Caco-2 (cell line): ENCODE measurements at regions not wholly inside any gene's neighbourhood (a gene's known extent, or its start where the extent isn't known, plus 50 kb on each side); places are given as distances from the start of the nearest gene placed in this dataset.

Experiments used
- BruUV-seq: library from RNA; stranded (reverse); fragments of 400-500 nt; replicated peaks from 2 replicates; lab custom pipeline; 2021; lab: Mats Ljungman, UMichigan
- CTCF ChIA-PET: fragments of 300-600 bp; sonication (Branson Sonifier 250); formaldehyde crosslinking; loops from one replicate; lab custom pipeline; 2022; ENCODE audit warnings: antibody characterized with exemption; lab: Charles Lee
- POLR2A ChIA-PET: fragments of 300-600 bp; sonication (Branson Sonifier 250); formaldehyde crosslinking; loops from one replicate; lab custom pipeline; 2022; ENCODE audit warnings: antibody characterized with exemption; lab: Charles Lee
- DNase-seq, 2 experiments: peaks; one replicate each; pipeline versions ENCODE4 v3.0.0 to v3.0.0-alpha.2; 2020 to 2022
- H3K27me3 ChIP-seq: replicated peaks from 2 replicates; pipeline ENCODE4 v1.6.0; 2011; ENCODE audit warnings: low read length; ENCODE audit not compliant: control insufficient read depth, insufficient read depth
- H3K36me3 ChIP-seq: 2 replicates; pipeline ENCODE4 v1.5.1; 2011; ENCODE audit warnings: low read length; ENCODE audit not compliant: control insufficient read depth, insufficient read depth
- H3K4me1 ChIP-seq: fragments of 250-450 bp; sonication (Bioruptor Pico); 2 replicates; pipeline ENCODE4 v1.5.1; 2020; ENCODE audit warnings: mild to moderate bottlenecking
- H3K4me3 ChIP-seq: 2 replicates; pipeline ENCODE4 v1.5.1; 2011; ENCODE audit warnings: low read depth, mild to moderate bottlenecking, control low read depth, low read length
- H3K9me3 ChIP-seq: fragments of 250-450 bp; sonication (Bioruptor Pico); 2 replicates; pipeline ENCODE4 v1.5.1; 2020; ENCODE audit warnings: mild to moderate bottlenecking, moderate library complexity
- H3K27ac Mint-ChIP-seq: one replicate; pipeline ENCODE4 v1.8.0; 2022; ENCODE audit warnings: mixed read lengths; ENCODE audit not compliant: unreplicated experiment
- H3K27me3 Mint-ChIP-seq: one replicate; pipeline ENCODE4 v1.8.0; 2022; ENCODE audit warnings: mixed read lengths; ENCODE audit not compliant: insufficient read depth, unreplicated experiment
- H3K36me3 Mint-ChIP-seq: one replicate; pipeline ENCODE4 v1.8.0; 2022; ENCODE audit warnings: mild to moderate bottlenecking, mixed read lengths; ENCODE audit not compliant: insufficient read depth, unreplicated experiment
- H3K4me1 Mint-ChIP-seq: one replicate; pipeline ENCODE4 v1.8.0; 2022; ENCODE audit warnings: low read depth, mixed read lengths; ENCODE audit not compliant: unreplicated experiment
- H3K4me3 Mint-ChIP-seq: one replicate; pipeline ENCODE4 v1.8.0; 2022; ENCODE audit warnings: mild to moderate bottlenecking, moderate library complexity, mixed read lengths; ENCODE audit not compliant: unreplicated experiment
- H3K9me3 Mint-ChIP-seq: one replicate; pipeline ENCODE4 v1.8.0; 2022; ENCODE audit warnings: mixed read lengths; ENCODE audit not compliant: unreplicated experiment
- intact Hi-C: fragments of 100-400 bp; cut with micrococcal nuclease; formaldehyde crosslinking; loops from one replicate; pipeline ENCODE4 v1.10.0; 2022; ENCODE audit not compliant: unreplicated experiment
- TF ChIP-seq, protein P1 (sequence below), 2 experiments: fragments of 200-600 bp in 1 of 2; IDR thresholded peaks; 1 replicate in 1 of 2; 2 replicates in 1 of 2; pipeline versions ENCODE4 v1.5.1 to v1.8.0; 2011 to 2022; ENCODE audit warnings: antibody characterized with exemption in 1 of 2, control low read depth in 1 of 2, inconsistent platforms in 1 of 2, low read depth in 1 of 2, low read length in 1 of 2, mild to moderate bottlenecking in 1 of 2, moderate library complexity in 1 of 2; ENCODE audit not compliant: insufficient read depth in 1 of 2, severe bottlenecking in 1 of 2, unreplicated experiment in 1 of 2

DNA sequence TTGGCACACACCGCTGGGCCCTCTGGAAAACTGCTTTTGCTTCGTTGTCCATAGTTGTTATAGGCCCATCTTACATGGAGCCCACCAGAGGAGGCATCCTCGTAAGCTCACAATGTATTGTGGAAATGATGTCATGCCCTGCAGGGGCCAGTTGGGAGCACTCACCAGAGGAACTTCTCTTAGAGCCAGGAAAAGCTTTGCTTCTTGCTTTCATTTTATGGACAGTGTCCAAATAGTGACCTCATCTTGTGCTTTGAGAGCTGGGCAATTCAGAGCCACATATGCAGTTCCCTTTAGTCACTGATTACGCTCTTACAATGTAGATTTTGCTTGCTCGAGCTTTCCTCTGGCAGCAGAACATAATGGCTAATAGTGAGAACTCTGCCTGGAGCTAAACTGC, 275.6 kb downstream of the AACS start:
- no peaks in the 10 kb centered on the region for H3K36me3 Mint-ChIP-seq
- no peaks in the 10 kb centered on the region for H3K4me1 Mint-ChIP-seq
- ChIA-PET POLR2A (no interaction called here), CTCF (interaction anchor here (0.6 kb wide), 1 partner anchor 78 kb away, joined by 3 read pairs; no protein-coding TSS in a partner anchor)
- no peak overlapping the region for H3K4me3 Mint-ChIP-seq
- Histone ChIP-seq H3K36me3 (no peaks in the 10 kb centered on the region), H3K9me3 (no peaks in the 10 kb centered on the region), H3K4me1 (no peaks in the 10 kb centered on the region), H3K4me3 (no peak overlapping the region), H3K27me3 (no peaks in the 10 kb centered on the region)
- intact Hi-C loops = no loop called here
- DNase-seq = no peak
- TF ChIP-seq, protein P1, sequence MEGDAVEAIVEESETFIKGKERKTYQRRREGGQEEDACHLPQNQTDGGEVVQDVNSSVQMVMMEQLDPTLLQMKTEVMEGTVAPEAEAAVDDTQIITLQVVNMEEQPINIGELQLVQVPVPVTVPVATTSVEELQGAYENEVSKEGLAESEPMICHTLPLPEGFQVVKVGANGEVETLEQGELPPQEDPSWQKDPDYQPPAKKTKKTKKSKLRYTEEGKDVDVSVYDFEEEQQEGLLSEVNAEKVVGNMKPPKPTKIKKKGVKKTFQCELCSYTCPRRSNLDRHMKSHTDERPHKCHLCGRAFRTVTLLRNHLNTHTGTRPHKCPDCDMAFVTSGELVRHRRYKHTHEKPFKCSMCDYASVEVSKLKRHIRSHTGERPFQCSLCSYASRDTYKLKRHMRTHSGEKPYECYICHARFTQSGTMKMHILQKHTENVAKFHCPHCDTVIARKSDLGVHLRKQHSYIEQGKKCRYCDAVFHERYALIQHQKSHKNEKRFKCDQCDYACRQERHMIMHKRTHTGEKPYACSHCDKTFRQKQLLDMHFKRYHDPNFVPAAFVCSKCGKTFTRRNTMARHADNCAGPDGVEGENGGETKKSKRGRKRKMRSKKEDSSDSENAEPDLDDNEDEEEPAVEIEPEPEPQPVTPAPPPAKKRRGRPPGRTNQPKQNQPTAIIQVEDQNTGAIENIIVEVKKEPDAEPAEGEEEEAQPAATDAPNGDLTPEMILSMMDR (IDR thresholded peaks at IDR 0.05; ENCODE audit: insufficient read depth in 1 of 2, low read depth in 1 of 2, low read length in 1 of 2, severe bottlenecking in 1 of 2, unreplicated experiment in 1 of 2) = no peak
- H3K27me3 Mint-ChIP-seq = peaks cover 29% of the 10 kb centered on the region
- H3K27ac Mint-ChIP-seq = no peak overlapping the region
- H3K9me3 Mint-ChIP-seq = no peaks in the 10 kb centered on the region
- no TSS peak for BruUV-seq

DNA sequence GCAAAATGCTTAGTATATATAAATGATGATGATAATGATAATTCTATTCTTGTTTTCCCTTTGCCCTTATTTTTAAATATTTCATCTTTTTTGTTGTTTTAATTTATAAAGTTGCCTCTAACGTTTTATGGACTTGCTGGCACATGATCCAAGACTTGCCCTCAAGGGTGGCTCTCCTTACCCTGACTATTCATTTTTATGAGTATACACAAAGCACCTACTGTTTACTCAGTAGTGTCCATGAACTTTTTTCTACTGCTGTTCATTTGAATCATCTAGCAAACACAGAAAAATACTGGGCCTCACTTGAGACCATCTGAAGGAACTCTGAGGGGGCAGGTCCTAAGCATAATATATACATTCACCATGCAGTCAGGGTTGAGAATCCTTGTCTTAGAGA, 276.2 kb downstream of the AACS start:
- peaks cover 27% of the 10 kb centered on the region for H3K27me3 Mint-ChIP-seq
- no peak overlapping the region for H3K4me3 Mint-ChIP-seq
- BruUV-seq = no TSS peak
- H3K36me3 Mint-ChIP-seq = no peaks in the 10 kb centered on the region
- H3K9me3 Mint-ChIP-seq = no peaks in the 10 kb centered on the region
- H3K4me1 Mint-ChIP-seq = no peaks in the 10 kb centered on the region
- H3K27me3 ChIP-seq = no peaks in the 10 kb centered on the region
- TF ChIP-seq, protein P1 (IDR thresholded peaks at IDR 0.05; ENCODE audit: insufficient read depth in 1 of 2, low read depth in 1 of 2, low read length in 1 of 2, severe bottlenecking in 1 of 2, unreplicated experiment in 1 of 2) = no peak
- intact Hi-C loops = no loop called here
- no peak overlapping the region for H3K27ac Mint-ChIP-seq
- ChIA-PET POLR2A (no interaction called here), CTCF (interaction anchor here (0.6 kb wide), 1 partner anchor 78 kb away, joined by 3 read pairs; no protein-coding TSS in a partner anchor)
- H3K9me3 ChIP-seq = no peaks in the 10 kb centered on the region
- no peaks in the 10 kb centered on the region for H3K4me1 ChIP-seq
- no peak overlapping the region for H3K4me3 ChIP-seq
- DNase-seq = no peak
- no peaks in the 10 kb centered on the region for H3K36me3 ChIP-seq

DNA sequence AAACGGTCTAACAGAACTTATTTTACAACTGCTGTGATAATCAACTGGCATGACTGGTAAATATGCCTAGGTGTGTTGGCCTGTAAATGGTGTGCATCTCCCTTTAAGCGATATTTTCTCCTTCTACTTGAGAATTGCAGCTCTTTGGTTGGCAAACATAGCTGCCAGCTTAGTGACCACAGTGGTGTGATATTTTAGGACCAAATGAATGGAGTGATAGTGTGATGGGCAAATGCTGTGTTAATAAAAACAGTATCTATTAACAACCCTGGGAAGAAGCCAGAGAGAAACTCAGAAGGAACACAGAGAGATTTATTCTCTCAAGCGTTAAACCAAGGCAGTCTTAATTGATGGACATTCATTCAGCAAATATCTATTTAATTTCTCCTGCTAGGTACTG, 278.4 kb downstream of the AACS start:
- no peaks in the 10 kb centered on the region for H3K4me1 ChIP-seq
- Mint-ChIP-seq H3K4me1 (no peaks in the 10 kb centered on the region), H3K27ac (no peak overlapping the region), H3K9me3 (no peaks in the 10 kb centered on the region), H3K36me3 (no peaks in the 10 kb centered on the region), H3K27me3 (peaks cover 17% of the 10 kb centered on the region), H3K4me3 (no peak overlapping the region)
- H3K9me3 ChIP-seq = no peaks in the 10 kb centered on the region
- CTCF ChIA-PET = no interaction called here
- intact Hi-C loops = no loop called here
- no peak for DNase-seq
- POLR2A ChIA-PET = no interaction called here
- no peaks in the 10 kb centered on the region for H3K36me3 ChIP-seq
- BruUV-seq = no TSS peak
- no peaks in the 10 kb centered on the region for H3K27me3 ChIP-seq
- no peak overlapping the region for H3K4me3 ChIP-seq
- TF ChIP-seq, protein P1 (IDR thresholded peaks at IDR 0.05; ENCODE audit: insufficient read depth in 1 of 2, low read depth in 1 of 2, low read length in 1 of 2, severe bottlenecking in 1 of 2, unreplicated experiment in 1 of 2) = no peak
